PFSK-1 (cell line): ENCODE measurements at regions not wholly inside any gene's neighbourhood (a gene's known extent, or its start where the extent isn't known, plus 50 kb on each side); places are given as distances from the start of the nearest gene placed in this dataset.

Experiments used
- FOXP2 ChIP-seq: optimal IDR thresholded peaks from 2 replicates; pipeline ENCODE3; 2011; ENCODE audit warnings: borderline replicate concordance, control low read depth, inconsistent platforms; ENCODE audit not compliant: insufficient read depth; ENCODE audit errors: extremely low read length, extremely low read depth
- POLR2AphosphoS5 ChIP-seq: IDR thresholded peaks from 2 replicates; pipeline ENCODE4 v1.6.1; 2012; ENCODE audit warnings: low read depth, mild to moderate bottlenecking, control low read depth, low read length, moderate library complexity
- SIN3A ChIP-seq: IDR thresholded peaks from 2 replicates; pipeline ENCODE4 v1.6.1; 2012; ENCODE audit warnings: mild to moderate bottlenecking, low read length, moderate library complexity, borderline replicate concordance; ENCODE audit not compliant: insufficient read depth
- TAF1 ChIP-seq: IDR thresholded peaks from 2 replicates; pipeline ENCODE4 v1.6.1; 2012; ENCODE audit warnings: low read length, control low read depth, borderline replicate concordance; ENCODE audit not compliant: insufficient read depth
- TF ChIP-seq, protein P1 (sequence below), 2 experiments: IDR thresholded peaks; 2 replicates each; pipeline versions ENCODE4 v1.6.1 to v1.8.0; 2011 to 2012; ENCODE audit warnings: low read depth in 2 of 2, low read length in 2 of 2, control low read depth in 1 of 2, inconsistent platforms in 1 of 2, mild to moderate bottlenecking in 1 of 2, moderate library complexity in 1 of 2; ENCODE audit not compliant: insufficient read depth in 1 of 2

DNA sequence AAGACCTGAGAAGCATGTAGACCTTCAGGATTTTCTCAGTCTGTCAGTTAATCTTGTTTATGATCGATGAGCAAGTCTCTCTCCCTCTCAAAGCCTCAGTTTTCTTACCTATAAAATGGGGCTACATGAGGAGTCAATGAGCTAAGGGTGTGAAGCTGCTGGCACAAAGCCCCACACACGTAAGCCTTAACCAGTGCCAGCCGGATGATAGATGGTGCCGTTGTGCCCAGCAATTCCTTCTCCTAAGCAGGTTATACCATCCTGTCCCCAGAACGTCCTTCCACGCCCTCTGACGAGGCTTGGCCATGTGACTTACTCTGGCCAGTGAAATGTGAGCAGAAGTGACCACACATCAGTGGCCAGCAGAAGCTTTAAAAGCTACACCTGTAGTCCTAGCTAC is 179.0 kb downstream of the C9orf50 start:
- TF ChIP-seq, protein P1, sequence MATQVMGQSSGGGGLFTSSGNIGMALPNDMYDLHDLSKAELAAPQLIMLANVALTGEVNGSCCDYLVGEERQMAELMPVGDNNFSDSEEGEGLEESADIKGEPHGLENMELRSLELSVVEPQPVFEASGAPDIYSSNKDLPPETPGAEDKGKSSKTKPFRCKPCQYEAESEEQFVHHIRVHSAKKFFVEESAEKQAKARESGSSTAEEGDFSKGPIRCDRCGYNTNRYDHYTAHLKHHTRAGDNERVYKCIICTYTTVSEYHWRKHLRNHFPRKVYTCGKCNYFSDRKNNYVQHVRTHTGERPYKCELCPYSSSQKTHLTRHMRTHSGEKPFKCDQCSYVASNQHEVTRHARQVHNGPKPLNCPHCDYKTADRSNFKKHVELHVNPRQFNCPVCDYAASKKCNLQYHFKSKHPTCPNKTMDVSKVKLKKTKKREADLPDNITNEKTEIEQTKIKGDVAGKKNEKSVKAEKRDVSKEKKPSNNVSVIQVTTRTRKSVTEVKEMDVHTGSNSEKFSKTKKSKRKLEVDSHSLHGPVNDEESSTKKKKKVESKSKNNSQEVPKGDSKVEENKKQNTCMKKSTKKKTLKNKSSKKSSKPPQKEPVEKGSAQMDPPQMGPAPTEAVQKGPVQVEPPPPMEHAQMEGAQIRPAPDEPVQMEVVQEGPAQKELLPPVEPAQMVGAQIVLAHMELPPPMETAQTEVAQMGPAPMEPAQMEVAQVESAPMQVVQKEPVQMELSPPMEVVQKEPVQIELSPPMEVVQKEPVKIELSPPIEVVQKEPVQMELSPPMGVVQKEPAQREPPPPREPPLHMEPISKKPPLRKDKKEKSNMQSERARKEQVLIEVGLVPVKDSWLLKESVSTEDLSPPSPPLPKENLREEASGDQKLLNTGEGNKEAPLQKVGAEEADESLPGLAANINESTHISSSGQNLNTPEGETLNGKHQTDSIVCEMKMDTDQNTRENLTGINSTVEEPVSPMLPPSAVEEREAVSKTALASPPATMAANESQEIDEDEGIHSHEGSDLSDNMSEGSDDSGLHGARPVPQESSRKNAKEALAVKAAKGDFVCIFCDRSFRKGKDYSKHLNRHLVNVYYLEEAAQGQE (IDR thresholded peaks at IDR 0.05; ENCODE audit: insufficient read depth in 1 of 2, low read depth in 2 of 2, low read length in 2 of 2), result no peak
- TF ChIP-seq POLR2AphosphoS5, result no peak
- TF ChIP-seq SIN3A, result no peak

GRCh38 chr9:129440435-129441186 is 180.3 kb downstream of the C9orf50 start:
- TF ChIP-seq FOXP2 (no peak), POLR2AphosphoS5 (no peak), TAF1 (no peak), SIN3A (no peak)
- TF ChIP-seq, protein P1 (IDR thresholded peaks at IDR 0.05; ENCODE audit: insufficient read depth in 1 of 2, low read depth in 2 of 2, low read length in 2 of 2), result no peak

DNA sequence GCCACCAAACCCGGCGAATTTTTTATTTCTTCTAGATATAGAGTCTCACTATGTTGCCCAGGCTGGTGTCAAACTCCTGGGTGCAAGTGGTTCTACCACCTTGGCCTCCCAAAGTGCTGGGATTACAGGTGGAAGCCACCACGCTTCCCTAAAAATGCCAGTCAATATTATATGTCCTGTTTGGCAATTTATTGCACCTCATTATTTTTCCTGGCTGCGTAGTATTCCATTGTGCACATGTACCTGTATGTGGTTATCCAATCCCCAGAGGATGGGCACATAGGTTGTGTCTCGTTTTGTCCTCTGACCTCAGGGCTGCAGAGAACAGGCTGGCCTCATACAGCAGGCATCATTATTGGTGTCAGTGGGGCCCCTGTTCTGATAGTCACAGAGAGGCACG is 181.7 kb downstream of the C9orf50 start:
- TF ChIP-seq FOXP2, result no peak
- TF ChIP-seq POLR2AphosphoS5, result no peak
- no peak for TF ChIP-seq SIN3A
- TF ChIP-seq TAF1, result no peak
- TF ChIP-seq, protein P1 (IDR thresholded peaks at IDR 0.05; ENCODE audit: insufficient read depth in 1 of 2, low read depth in 2 of 2, low read length in 2 of 2), result no peak

- TF ChIP-seq, protein P1 (IDR thresholded peaks at IDR 0.05; ENCODE audit: insufficient read depth in 1 of 2, low read depth in 2 of 2, low read length in 2 of 2), result no peak
- TF ChIP-seq POLR2AphosphoS5, result no peak
- TF ChIP-seq FOXP2, result no peak
- no peak for TF ChIP-seq TAF1
- TF ChIP-seq SIN3A, result no peak
These were observed 183.1 kb downstream of the C9orf50 start for GRCh38 chr9:129437626-129438323.
